Panc1 (cell line): ENCODE measurements at regions not wholly inside any gene's neighbourhood (a gene's known extent, or its start where the extent isn't known, plus 50 kb on each side); places are given as distances from the start of the nearest gene placed in this dataset.

Experiments
- ATAC-seq: fragments of 200-7000 bp; cut with Tn5 transposase; 2 replicates; pipeline ENCODE4 v1.9.1; 2020; ENCODE audit warnings: mild to moderate bottlenecking, moderate library complexity
- BruUV-seq: library from RNA; stranded (reverse); fragments of 400-500 nt; replicated peaks from 2 replicates; lab custom pipeline; 2021; lab: Mats Ljungman, UMichigan
- CTCF ChIA-PET: fragments of 300-600 bp; sonication (Branson Sonifier 250); formaldehyde crosslinking; loops from one replicate; lab custom pipeline; 2022; ENCODE audit warnings: antibody characterized with exemption; lab: Charles Lee
- POLR2A ChIA-PET: fragments of 300-600 bp; sonication (Branson Sonifier 250); formaldehyde crosslinking; loops from one replicate; lab custom pipeline; 2022; ENCODE audit warnings: antibody characterized with exemption; lab: Charles Lee
- DNase-seq: peaks from one replicate; pipeline ENCODE4 v3.0.0-alpha.2; 2010; ENCODE audit warnings: low read depth, low spot score
- H3K27ac ChIP-seq: 2 replicates; pipeline ENCODE4 v1.5.1; 2011; ENCODE audit warnings: mild to moderate bottlenecking, low read length, inconsistent platforms
- H3K27me3 ChIP-seq: fragments of 200-500 bp; sonication (Bioruptor generic); 2 replicates; pipeline ENCODE4 v1.6.0; 2014; ENCODE audit warnings: low read length, inconsistent platforms; ENCODE audit not compliant: control insufficient read depth, insufficient read depth
- H3K36me3 ChIP-seq: fragments of 200-500 bp; sonication (Bioruptor generic); 2 replicates; pipeline ENCODE4 v1.5.1; 2014; ENCODE audit warnings: inconsistent platforms, mild to moderate bottlenecking, low read length, moderate library complexity; ENCODE audit not compliant: control insufficient read depth, insufficient read depth
- H3K4me1 ChIP-seq: 2 replicates; pipeline ENCODE4 v1.5.1; 2011; ENCODE audit warnings: inconsistent platforms, mild to moderate bottlenecking, low read length, moderate library complexity; ENCODE audit not compliant: control insufficient read depth, insufficient read depth
- H3K4me3 ChIP-seq, 2 experiments: 2 replicates each; pipeline ENCODE4 v1.5.1; 2011 to 2012; ENCODE audit warnings: low read depth in 2 of 2, low read length in 2 of 2, mild to moderate bottlenecking in 2 of 2, inconsistent platforms in 1 of 2, moderate library complexity in 1 of 2
- H3K9me3 ChIP-seq: fragments of 200-500 bp; sonication (Bioruptor generic); 2 replicates; pipeline ENCODE4 v1.5.1; 2014; ENCODE audit warnings: low read depth, mild to moderate bottlenecking, inconsistent platforms, low read length, moderate library complexity; ENCODE audit not compliant: control insufficient read depth, insufficient read depth
- CTCF ChIP-seq: fragments of 450-650 bp; IDR thresholded peaks from 2 replicates; pipeline ENCODE4 v1.5.1; 2017; ENCODE audit warnings: mild to moderate bottlenecking
- POLR2AphosphoS5 ChIP-seq: IDR thresholded peaks from 2 replicates; pipeline ENCODE4 v1.6.1; 2012; ENCODE audit warnings: mild to moderate bottlenecking, low read depth, low read length, moderate library complexity
- REST ChIP-seq, 2 experiments: IDR thresholded peaks; 2 replicates each; pipeline ENCODE4 v1.6.1; 2011 to 2012; ENCODE audit warnings: low read depth in 2 of 2, control low read depth in 1 of 2, low read length in 1 of 2, mild to moderate bottlenecking in 1 of 2, moderate library complexity in 1 of 2; ENCODE audit not compliant: insufficient read depth in 1 of 2
- SIN3A ChIP-seq: IDR thresholded peaks from 2 replicates; pipeline ENCODE4 v1.6.1; 2012; ENCODE audit warnings: low read depth, mild to moderate bottlenecking, low read length, moderate library complexity, borderline replicate concordance; ENCODE audit not compliant: insufficient read depth
- TCF7L2 ChIP-seq: IDR thresholded peaks from 2 replicates; pipeline ENCODE4 v1.6.1; 2011; ENCODE audit warnings: mild to moderate bottlenecking, low read depth, low read length, inconsistent platforms
- in situ Hi-C: cut with HindIII; loops from 2 replicates; pipeline ENCODE4 v1.10.0; 2016; ENCODE audit warnings: low sequenced_read_pairs, low pct_unique_long_range_greater_than_20kb
- intact Hi-C: fragments of 100-400 bp; cut with micrococcal nuclease; formaldehyde crosslinking; loops from one replicate; pipeline ENCODE4 v1.10.0; 2022; ENCODE audit not compliant: unreplicated experiment

GRCh38 chr12:89106950-89107349 is 245.4 kb downstream of the DUSP6 start:
- DNase-seq (no peak), ATAC-seq (no peak)
- POLR2A ChIA-PET: no interaction called here
- no TSS peak for BruUV-seq
- Histone ChIP-seq H3K27ac (no peak overlapping the region), H3K36me3 (no peaks in the 10 kb centered on the region), H3K4me1 (no peaks in the 10 kb centered on the region), H3K27me3 (no peaks in the 10 kb centered on the region), H3K4me3 (no peak overlapping the region), H3K9me3 (no peaks in the 10 kb centered on the region)
- intact Hi-C loops: no loop called here
- TF ChIP-seq POLR2AphosphoS5: no peak
- no peak for TF ChIP-seq CTCF
- TF ChIP-seq SIN3A: no peak
- TF ChIP-seq REST (IDR thresholded peaks at IDR 0.05; ENCODE audit: insufficient read depth in 1 of 2, low read depth in 2 of 2, low read length in 1 of 2): no peak
- no peak for TF ChIP-seq TCF7L2
- CTCF ChIA-PET: no interaction called here
- in situ Hi-C loops: no loop called here

GRCh38 chr12:89105243-89105642 is 247.1 kb downstream of the DUSP6 start:
- BruUV-seq: no TSS peak
- CTCF ChIA-PET: no interaction called here
- no peak overlapping the region for H3K27ac ChIP-seq

More at GRCh38 chr12:89105243-89105642, 247.1 kb downstream of the DUSP6 start:
- ATAC-seq (no peak), DNase-seq (no peak)
- POLR2A ChIA-PET: no interaction called here
- no peaks in the 10 kb centered on the region for H3K4me1 ChIP-seq
- intact Hi-C loops (no loop called here), in situ Hi-C loops (no loop called here)
- TF ChIP-seq POLR2AphosphoS5 (no peak), CTCF (no peak), SIN3A (no peak), REST (IDR thresholded peaks at IDR 0.05; ENCODE audit: insufficient read depth in 1 of 2, low read depth in 2 of 2, low read length in 1 of 2) (no peak), TCF7L2 (no peak)
- no peaks in the 10 kb centered on the region for H3K27me3 ChIP-seq
- H3K9me3 ChIP-seq: no peaks in the 10 kb centered on the region
- H3K36me3 ChIP-seq: no peaks in the 10 kb centered on the region
- H3K4me3 ChIP-seq: no peak overlapping the region
